Loucy (cell line): ENCODE measurements at regions not wholly inside any gene's neighbourhood (a gene's known extent, or its start where the extent isn't known, plus 50 kb on each side); places are given as distances from the start of the nearest gene placed in this dataset.

Experiments used
- H2AFZ ChIP-seq: fragments of 200-600 bp; sonication (generic); 2 replicates; pipeline ENCODE4 v1.6.0; 2016; ENCODE audit warnings: antibody characterized with exemption, mild to moderate bottlenecking, low read length, moderate library complexity
- H3F3A ChIP-seq: fragments of 200-600 bp; 2 replicates; pipeline ENCODE4 v1.6.0; 2016; ENCODE audit warnings: antibody characterized with exemption, low read depth, mild to moderate bottlenecking
- H3K27me3 ChIP-seq: fragments of 200-600 bp; sonication (generic); 2 replicates; pipeline ENCODE4 v1.6.1; 2014; ENCODE audit warnings: low read length, mild to moderate bottlenecking; ENCODE audit not compliant: insufficient read depth, poor library complexity, severe bottlenecking
- H3K36me3 ChIP-seq: fragments of 200-600 bp; sonication (generic); 2 replicates; pipeline ENCODE4 v1.6.1; 2016; ENCODE audit warnings: low read length; ENCODE audit not compliant: insufficient read depth
- H3K4me1 ChIP-seq: fragments of 200-600 bp; sonication (generic); 2 replicates; pipeline ENCODE4 v1.5.1; 2014; ENCODE audit warnings: low read length, mild to moderate bottlenecking; ENCODE audit not compliant: insufficient read depth, poor library complexity, severe bottlenecking
- H3K4me2 ChIP-seq: fragments of 200-600 bp; sonication (generic); 2 replicates; pipeline ENCODE4 v1.6.0; 2014; ENCODE audit warnings: antibody characterized with exemption, low read length, low read depth, mild to moderate bottlenecking; ENCODE audit not compliant: poor library complexity, severe bottlenecking
- H3K4me3 ChIP-seq: fragments of 200-600 bp; sonication (generic); 2 replicates; pipeline ENCODE4 v1.5.1; 2014; ENCODE audit warnings: low read length, mild to moderate bottlenecking, mixed read lengths; ENCODE audit not compliant: poor library complexity, severe bottlenecking
- H3K79me2 ChIP-seq: fragments of 200-600 bp; sonication (generic); 2 replicates; pipeline ENCODE4 v1.6.1; 2014; ENCODE audit warnings: low read length; ENCODE audit not compliant: insufficient read depth
- H3K9ac ChIP-seq: fragments of 200-600 bp; sonication (generic); 2 replicates; pipeline ENCODE4 v1.6.0; 2014; ENCODE audit warnings: mild to moderate bottlenecking, low read depth, low read length, moderate library complexity; ENCODE audit not compliant: poor library complexity, severe bottlenecking
- H3K9me2 ChIP-seq: fragments of 200-600 bp; sonication (generic); replicated peaks from 2 replicates; pipeline ENCODE4 v1.6.1; 2016; ENCODE audit warnings: low read depth, low read length, mixed read lengths
- H3K9me3 ChIP-seq: fragments of 200-600 bp; sonication (generic); 2 replicates; pipeline ENCODE4 v1.6.1; 2014; ENCODE audit warnings: mild to moderate bottlenecking, antibody characterized with exemption, low read length, low read depth; ENCODE audit not compliant: insufficient read depth
- H4K20me1 ChIP-seq: fragments of 200-600 bp; sonication (generic); 2 replicates; pipeline ENCODE4 v1.6.0; 2014; ENCODE audit warnings: antibody characterized with exemption, low read length, mild to moderate bottlenecking; ENCODE audit not compliant: insufficient read depth, poor library complexity, severe bottlenecking
- EZH2phosphoT487 ChIP-seq: fragments of 200-600 bp; IDR thresholded peaks from 2 replicates; pipeline ENCODE4 v1.6.1; 2018; ENCODE audit warnings: antibody characterized with exemption, mild to moderate bottlenecking, moderate library complexity, borderline replicate concordance
- TF ChIP-seq, protein P1 (sequence below): fragments of 200-600 bp; sonication (generic); conservative IDR thresholded peaks from 2 replicates; pipeline ENCODE4 v1.5.1; 2014; ENCODE audit warnings: mild to moderate bottlenecking, antibody characterized with exemption, low read length

DNA sequence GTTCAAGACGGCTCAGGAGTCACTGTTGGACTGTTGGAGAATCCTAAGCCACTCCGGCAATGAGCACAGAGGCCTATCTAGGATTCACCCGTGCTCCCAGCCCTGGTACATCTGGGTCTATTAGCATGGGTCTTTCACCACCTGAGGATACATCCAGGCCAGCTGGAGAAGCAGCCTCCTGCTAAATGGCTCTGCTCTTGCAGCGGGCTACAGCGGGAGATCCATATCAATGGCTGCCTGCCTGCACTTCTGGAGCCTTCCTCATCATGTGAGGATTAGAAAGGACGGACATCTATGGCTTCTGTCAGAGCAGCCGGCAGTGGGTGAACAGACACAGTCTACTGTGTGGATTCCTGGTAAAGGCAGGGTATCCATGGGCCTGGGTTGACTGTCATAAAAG is 357.4 kb downstream of the MLLT3 start:
- H3K9me2 ChIP-seq = no peaks in the 10 kb centered on the region
- no peak overlapping the region for H3K4me3 ChIP-seq
- H3K79me2 ChIP-seq = no peaks in the 10 kb centered on the region
- no peak for TF ChIP-seq EZH2phosphoT487
- TF ChIP-seq, protein P1, sequence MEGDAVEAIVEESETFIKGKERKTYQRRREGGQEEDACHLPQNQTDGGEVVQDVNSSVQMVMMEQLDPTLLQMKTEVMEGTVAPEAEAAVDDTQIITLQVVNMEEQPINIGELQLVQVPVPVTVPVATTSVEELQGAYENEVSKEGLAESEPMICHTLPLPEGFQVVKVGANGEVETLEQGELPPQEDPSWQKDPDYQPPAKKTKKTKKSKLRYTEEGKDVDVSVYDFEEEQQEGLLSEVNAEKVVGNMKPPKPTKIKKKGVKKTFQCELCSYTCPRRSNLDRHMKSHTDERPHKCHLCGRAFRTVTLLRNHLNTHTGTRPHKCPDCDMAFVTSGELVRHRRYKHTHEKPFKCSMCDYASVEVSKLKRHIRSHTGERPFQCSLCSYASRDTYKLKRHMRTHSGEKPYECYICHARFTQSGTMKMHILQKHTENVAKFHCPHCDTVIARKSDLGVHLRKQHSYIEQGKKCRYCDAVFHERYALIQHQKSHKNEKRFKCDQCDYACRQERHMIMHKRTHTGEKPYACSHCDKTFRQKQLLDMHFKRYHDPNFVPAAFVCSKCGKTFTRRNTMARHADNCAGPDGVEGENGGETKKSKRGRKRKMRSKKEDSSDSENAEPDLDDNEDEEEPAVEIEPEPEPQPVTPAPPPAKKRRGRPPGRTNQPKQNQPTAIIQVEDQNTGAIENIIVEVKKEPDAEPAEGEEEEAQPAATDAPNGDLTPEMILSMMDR = no peak
- no peak overlapping the region for H2AFZ ChIP-seq
- no peak overlapping the region for H3K9ac ChIP-seq
- no peaks in the 10 kb centered on the region for H3K4me1 ChIP-seq
- no peaks in the 10 kb centered on the region for H3K27me3 ChIP-seq
- H3K36me3 ChIP-seq = no peaks in the 10 kb centered on the region
- no peak overlapping the region for H3K4me2 ChIP-seq
- H3K9me3 ChIP-seq = no peaks in the 10 kb centered on the region
- H4K20me1 ChIP-seq = no peaks in the 10 kb centered on the region
- H3F3A ChIP-seq = no peaks in the 10 kb centered on the region

DNA sequence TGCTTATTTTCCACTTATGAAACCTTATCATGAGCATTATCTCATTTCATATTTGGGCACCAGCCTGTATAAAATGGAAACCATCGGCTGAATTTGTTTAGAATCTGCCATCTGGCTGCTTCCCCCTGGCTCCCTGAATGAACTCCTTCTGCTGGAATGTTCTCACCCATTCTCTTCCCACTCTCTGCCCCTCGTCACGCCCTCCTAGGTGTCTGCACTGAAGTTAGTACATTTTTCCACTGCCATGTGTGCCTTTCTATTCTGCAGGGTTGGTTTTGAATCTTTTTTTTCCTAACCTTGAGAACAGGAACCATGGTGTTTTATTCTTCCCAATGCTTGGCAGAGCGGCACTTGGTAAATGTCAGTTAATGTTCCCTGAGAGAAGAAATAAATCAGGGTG is 359.7 kb downstream of the MLLT3 start:
- no peak overlapping the region for H3K4me2 ChIP-seq
- H3K9ac ChIP-seq = no peak overlapping the region
- H3K9me3 ChIP-seq = no peaks in the 10 kb centered on the region
- H3K27me3 ChIP-seq = no peaks in the 10 kb centered on the region
- H3K36me3 ChIP-seq = no peaks in the 10 kb centered on the region
- H3F3A ChIP-seq = no peaks in the 10 kb centered on the region
- no peaks in the 10 kb centered on the region for H3K79me2 ChIP-seq
- no peak overlapping the region for H2AFZ ChIP-seq
- TF ChIP-seq, protein P1 = no peak
- TF ChIP-seq EZH2phosphoT487 = no peak
- no peak overlapping the region for H3K4me3 ChIP-seq
- H3K4me1 ChIP-seq = no peaks in the 10 kb centered on the region
- H3K9me2 ChIP-seq = no peaks in the 10 kb centered on the region
- no peaks in the 10 kb centered on the region for H4K20me1 ChIP-seq

DNA sequence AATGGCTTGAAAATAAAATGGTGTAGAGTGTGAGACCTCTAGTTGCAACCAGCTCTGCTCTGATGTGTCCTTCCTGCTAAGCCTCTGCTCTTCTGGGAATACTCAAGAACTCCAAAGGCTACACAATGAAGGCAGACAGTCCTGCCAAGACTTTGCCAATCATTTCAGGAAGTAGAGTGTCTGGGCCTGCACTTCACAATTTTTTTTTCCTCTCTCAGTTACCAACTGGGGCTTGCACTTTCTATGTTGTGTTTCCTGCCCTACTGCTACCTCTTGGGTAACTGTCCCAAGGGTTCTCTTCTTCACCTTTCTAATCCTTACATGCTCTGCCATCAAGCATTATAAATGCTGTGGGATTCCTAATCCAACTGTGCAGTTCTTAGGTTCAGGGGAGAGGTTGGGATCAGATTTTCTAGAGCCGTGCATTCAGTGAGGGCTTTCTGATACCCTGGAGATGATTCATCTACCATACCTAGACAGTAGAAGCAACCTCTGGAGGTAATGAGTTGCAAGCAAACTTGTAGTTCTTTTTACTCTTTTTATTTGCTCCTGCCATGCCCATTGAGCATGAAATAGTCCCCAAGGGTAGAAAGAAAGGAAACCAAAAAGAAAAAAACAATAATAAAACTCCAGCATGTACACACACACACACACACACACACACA is 365.9 kb downstream of the MLLT3 start:
- H3K27me3 ChIP-seq = no peaks in the 10 kb centered on the region
- no peaks in the 10 kb centered on the region for H3K36me3 ChIP-seq
- H3K4me1 ChIP-seq = peaks cover 11% of the 10 kb centered on the region
- H4K20me1 ChIP-seq = no peaks in the 10 kb centered on the region
- H2AFZ ChIP-seq = peak overlapping the region; percentile 78
- H3K4me3 ChIP-seq = no peak overlapping the region
- H3F3A ChIP-seq = no peaks in the 10 kb centered on the region
- no peaks in the 10 kb centered on the region for H3K9me2 ChIP-seq
- no peak overlapping the region for H3K9ac ChIP-seq
- H3K4me2 ChIP-seq = peak overlapping the region; percentile 12
- H3K9me3 ChIP-seq = no peaks in the 10 kb centered on the region
- TF ChIP-seq, protein P1 = no peak
- TF ChIP-seq EZH2phosphoT487 = no peak
- no peaks in the 10 kb centered on the region for H3K79me2 ChIP-seq
